OCI-LY3 (cell line): ENCODE measurements at regions not wholly inside any gene's neighbourhood (a gene's known extent, or its start where the extent isn't known, plus 50 kb on each side); places are given as distances from the start of the nearest gene placed in this dataset.

Experiments
- CTCF ChIP-seq: fragments of 200-600, 300-600 bp; sonication (generic); IDR thresholded peaks from 2 replicates; pipeline ENCODE4 v1.5.1; 2014; ENCODE audit warnings: antibody characterized with exemption, low read length, low read depth
- EZH2phosphoT487 ChIP-seq: fragments of 200-600 bp; shearing (Covaris generic); IDR thresholded peaks from 2 replicates; pipeline ENCODE4 v1.6.1; 2018; ENCODE audit warnings: antibody characterized with exemption, mixed run types, low read depth

- no peak for TF ChIP-seq CTCF
- no peak for TF ChIP-seq EZH2phosphoT487
Observed at GRCh38 chrX:124984140-124984813, 335.4 kb upstream of the TEX13C start.
